ENCODE measurements at regions not wholly inside any gene's neighbourhood (a gene's known extent, or its start where the extent isn't known, plus 50 kb on each side); places are given as distances from the start of the nearest gene placed in this dataset.

GRCh38 chr6:27838945-27839625, 73.1 kb downstream of the OR2B2 start:
- no peak for TF ChIP-seq CTCF (IDR thresholded peaks at IDR 0.05; ENCODE audit: low read length)
- TF ChIP-seq EZH2 (optimal IDR thresholded peaks at IDR 0.05; ENCODE audit: low read depth, low read length) = no peak
- TF ChIP-seq EZH2phosphoT487 (IDR thresholded peaks at IDR 0.05; ENCODE audit: low read length) = no peak
